Stimulated activated CD8-positive, alpha-beta memory T cell treated with anti-CD3 and anti-CD28 coated beads, Interleukin-2, amount 100 ng/mL, for 48 hours (primary cell): ENCODE measurements at regions not wholly inside any gene's neighbourhood (a gene's known extent, or its start where the extent isn't known, plus 50 kb on each side); places are given as distances from the start of the nearest gene placed in this dataset.

Source experiments
- DNase-seq, 2 donors: peaks; one replicate each; pipeline ENCODE4 v3.0.0-alpha.2; 2020; ENCODE audit warnings: low read depth in 2 of 2

DNA sequence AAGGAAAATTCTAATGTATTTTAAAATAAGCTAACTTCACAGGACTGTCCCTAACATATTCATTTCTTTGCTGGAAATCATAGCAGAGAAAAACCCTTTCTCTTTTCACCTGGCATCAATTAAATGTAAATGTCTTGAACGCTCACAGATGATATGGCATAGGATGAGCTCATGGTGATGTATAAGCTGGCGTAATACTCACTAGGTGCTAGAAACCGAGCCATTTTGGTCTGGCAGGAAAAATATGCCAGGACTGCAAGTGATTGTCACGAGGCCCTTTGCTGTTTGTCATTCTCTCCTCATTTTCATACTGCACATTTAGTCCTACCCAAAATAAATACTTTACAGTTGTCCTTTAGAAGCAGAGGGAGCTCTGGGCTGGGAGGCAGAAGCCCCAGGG lies 222.7 kb upstream of the LNX1 start:
- DNase-seq: no peak

- no peak for DNase-seq
Observed at GRCh38 chr4:53810643-53811042, 219.4 kb upstream of the LNX1 start.

GRCh38 chr4:53809816-53810215 lies 218.5 kb upstream of the LNX1 start:
- no peak for DNase-seq

DNA sequence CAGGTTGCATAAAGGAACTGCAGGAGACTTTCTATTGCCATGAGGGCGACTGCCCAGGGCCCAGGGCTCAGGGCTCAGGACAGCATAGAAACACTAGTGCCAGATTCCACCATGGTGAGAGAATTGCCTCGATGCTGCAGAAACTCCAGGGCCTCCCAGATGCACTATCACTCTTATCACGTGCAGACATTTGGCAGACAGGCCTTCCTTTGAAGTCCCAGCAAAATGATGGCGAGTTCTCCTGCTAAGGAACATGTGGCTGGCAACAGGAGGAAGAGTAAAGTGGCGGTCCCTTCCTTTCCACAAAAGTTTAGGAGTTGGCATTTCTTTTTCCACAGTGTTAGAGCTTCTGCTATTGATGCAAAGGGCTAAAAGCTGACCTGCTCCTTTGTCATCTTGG lies 214.0 kb upstream of the LNX1 start:
- DNase-seq: no peak

DNA sequence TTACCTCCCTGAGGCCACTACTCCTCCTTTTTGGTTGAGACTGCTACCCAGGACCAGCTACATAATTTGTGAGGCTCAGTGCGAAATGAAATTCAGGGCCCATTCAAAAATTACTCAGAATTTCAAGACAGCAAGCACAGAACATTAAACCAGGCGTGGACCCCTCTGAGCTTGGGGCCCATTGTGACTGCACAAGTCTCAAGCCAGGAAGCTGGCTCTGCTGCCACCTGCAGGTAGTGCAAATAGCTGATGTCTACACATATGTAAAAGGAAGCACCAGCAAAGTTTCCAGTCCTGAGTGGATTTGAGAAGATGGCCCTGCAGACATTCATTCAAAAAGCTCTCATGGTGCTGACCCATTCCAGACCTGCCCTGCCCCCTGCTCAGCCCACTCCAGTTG lies 213.4 kb upstream of the LNX1 start:
- DNase-seq: peak in 1 of 2 donors; percentile 8

DNA sequence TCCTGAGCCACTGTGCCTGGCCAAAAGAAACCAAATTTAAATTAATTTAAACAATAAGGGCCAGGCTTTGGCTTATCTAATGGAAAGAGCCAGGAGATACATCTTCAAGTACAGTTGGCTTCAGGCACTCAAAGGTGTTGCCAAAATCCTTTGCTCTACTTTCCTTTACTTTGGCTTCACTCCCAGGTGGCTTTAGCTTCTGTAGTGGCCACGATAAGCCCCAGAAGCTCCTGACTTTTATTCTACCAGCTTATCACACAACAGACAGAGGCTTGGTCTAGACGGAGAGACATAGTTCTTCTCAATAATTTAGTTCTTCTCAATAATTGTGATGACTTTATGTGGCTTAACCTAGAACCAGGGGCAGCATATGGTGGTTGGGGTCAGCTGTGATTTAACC lies 211.2 kb upstream of the LNX1 start:
- DNase-seq: no peak

DNA sequence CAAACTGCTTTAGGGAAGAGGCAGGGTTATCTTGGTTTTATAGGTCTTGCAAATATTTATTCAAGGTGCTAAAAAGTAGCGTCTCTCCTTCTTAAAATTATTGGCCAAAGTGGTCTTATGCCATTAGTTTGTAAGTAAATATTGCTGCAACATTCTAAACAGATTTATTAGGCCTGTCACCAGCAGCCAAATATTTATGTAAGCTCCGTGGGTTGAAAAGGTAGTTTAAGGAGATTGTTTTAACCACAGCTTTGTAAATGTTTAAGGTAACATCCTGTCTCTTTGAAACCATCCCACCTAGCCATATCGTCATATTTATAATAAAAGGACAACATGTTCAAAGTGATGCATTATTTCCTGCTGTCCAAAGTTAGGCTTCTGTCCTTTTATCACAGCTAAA lies 210.1 kb upstream of the LNX1 start:
- no peak for DNase-seq

- DNase-seq: no peak
Observed at GRCh38 chr4:53800741-53801140, 209.5 kb upstream of the LNX1 start.

DNA sequence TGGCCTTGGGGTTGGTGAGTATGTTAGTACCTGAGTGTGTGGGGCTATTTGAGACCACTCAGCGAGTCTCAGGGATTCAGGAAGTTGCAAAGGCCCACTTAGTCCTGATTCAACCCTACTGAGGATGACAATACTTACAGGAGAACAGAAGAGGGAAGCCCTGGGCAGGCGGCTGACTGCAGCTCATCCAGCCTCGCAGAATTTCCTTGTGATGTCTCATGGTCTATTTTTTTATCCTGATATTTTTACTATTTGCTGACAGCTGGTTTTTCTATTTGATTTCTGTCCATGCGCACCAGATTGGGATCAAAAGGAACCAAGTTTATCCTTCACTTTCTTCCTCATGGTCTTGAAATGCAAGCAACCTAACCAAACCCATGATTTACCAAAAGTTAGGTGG lies 201.8 kb upstream of the LNX1 start:
- no peak for DNase-seq

DNA sequence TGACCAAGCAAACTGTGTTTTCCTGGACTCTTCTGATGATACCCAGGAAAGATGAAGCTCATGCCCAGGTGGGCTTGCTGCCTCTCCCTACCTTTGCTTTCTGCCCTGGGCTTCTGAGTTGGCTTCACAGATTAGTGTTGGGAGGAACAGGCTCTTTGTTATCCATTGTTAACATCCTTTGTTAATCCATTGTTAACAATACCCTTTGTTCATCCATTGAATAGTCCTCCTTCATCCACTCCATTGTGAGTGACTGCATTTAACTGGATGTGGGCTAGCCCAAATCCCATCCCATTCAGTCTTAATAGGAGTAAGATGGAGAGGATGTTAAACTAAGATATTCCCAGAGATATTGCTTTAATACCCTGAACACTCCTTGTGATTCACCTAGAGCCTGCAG lies 199.0 kb upstream of the LNX1 start:
- no peak for DNase-seq

- DNase-seq: no peak
Observed at GRCh38 chr4:53788621-53789020, 197.3 kb upstream of the LNX1 start.

- no peak for DNase-seq
Observed at GRCh38 chr4:53788011-53788410, 196.7 kb upstream of the LNX1 start.

GRCh38 chr4:53786632-53787031 lies 195.3 kb upstream of the LNX1 start:
- DNase-seq: no peak

GRCh38 chr4:53785996-53786395 lies 194.7 kb upstream of the LNX1 start:
- DNase-seq: no peak

DNA sequence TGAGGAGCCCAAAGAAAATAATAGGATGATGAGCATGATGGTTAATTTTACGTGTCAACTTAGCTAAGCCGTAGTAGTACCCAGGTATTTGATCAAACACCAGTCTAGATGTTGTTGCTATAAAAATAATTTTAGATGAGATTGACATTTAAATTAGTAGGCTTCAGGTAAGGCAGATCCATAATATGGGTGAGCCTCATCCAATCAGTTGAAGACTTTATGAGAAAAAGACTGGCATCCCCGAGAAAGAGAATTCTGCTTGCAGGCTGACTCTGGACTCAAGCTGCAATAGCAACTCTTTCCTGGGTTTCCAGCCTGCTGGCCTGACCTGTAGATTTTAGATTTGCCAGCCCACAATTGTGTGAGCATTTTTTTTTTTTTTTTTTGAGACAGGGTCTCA lies 192.8 kb upstream of the LNX1 start:
- no peak for DNase-seq

DNA sequence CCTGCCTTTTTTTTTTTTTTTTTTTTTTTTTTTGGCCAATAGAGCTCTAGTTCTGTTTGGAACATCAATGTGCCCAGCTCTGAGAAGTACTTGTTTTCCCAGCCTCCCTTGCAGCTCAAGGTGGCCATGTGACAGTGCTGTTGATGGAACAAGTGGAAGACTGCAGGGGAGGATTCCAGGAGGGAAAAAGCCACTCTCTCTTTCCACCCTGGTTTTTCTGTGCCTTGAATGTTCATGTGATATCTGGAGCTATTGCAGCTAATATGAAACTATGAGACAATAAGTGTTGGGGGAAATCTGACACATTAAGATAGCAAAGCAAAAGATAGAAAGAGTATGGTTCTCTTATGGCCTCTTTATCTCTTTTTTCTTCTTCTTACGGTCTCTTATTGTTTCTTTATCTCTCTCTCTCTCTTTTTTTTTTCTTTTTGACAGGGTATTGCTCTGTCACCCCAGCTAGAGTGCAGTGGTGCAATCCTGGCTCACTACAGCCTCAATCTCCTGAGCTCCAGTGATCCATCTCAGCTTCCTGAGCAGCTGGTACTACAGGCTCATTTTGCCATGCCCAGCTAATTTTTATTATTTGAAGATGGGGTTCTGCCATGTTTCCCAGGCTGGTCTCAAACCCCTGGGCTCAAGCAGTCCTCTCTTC lies 192.0 kb upstream of the LNX1 start:
- DNase-seq: no peak

DNA sequence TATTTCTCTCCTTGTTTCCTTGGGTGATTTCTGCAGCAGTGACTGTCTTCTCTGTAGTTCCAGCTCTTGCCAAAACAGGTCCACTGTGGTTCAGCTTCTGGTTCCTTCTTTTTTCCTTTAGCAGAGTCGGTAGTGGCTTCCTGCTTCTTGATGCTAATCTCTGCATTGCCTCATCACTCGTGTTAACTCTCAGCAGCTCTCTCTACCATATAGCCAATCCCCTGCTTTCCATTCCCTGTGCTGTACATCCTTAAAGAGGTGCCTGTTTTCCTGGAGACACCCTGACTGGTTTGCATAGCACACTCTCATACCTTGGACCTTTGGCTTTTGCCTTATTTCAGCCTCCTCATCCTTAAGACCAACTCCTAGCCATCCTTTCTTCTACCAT lies 191.2 kb upstream of the LNX1 start:
- DNase-seq: no peak

DNA sequence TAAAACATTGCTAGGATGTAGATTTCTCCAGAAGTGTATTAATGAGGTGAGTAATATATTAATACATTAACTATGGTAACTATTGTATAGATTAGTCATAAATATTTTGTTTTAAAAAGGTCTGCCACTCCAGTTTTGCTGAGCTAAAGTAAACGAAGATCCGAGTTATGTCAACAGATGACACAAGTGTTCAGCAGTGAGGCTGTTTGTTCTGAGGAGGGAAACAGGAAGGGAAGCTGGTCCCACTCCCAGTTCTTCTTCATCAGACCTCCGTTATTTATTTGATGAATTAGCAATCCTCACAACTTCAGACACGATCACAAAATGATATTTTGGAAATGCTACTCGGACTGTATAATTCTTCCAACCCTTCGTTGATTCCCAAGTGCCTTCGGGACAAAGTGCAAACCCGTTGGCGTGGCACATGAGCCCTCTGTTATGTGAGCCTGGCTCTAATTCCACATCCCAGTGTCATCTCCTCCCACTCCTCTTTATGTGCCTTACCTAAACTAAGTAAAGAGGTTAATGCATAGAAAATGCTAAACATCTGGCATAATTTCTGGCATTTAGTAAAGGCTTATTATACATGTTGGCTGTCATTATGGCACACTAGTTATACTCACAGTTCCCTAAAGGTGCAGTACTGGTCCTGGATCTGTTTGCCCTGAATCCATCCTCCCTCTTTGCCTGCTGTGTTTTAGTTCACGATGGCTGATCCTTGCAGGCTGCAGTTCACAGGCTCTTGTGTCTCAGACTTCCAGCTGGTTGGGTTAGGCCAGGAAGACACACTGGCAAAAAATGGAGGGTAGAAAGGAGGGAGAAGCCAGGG lies 190.6 kb upstream of the LNX1 start:
- no peak for DNase-seq

DNA sequence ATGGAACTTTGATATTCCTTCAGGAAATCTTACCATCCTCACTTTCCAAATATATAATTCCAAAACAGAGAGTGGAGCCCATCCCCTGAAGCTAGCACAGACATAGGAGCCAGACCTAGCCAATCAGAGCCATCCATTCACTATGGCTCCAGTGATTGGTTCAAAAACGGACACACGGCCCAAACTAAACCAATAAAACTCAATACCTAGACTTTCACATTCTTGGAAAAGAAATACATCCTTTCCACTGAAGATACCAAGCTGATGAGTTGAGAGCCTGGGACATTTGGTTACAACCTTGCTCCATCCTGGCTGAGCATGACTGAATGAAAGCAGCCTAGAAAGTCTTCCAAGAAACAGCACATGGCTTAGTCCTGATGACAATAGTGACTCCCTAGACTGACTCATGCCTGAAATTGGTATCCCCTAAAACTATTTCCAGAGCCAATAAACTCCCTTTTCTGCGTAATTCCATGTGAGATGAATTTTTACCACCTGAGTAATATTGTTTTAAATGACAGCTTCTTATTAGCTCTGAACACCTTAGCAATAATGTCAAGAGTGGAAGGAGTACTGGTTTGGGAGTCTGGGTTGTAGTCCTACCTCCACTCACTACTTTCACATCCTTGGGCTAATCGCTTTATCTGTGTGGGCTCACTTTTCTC lies 189.6 kb upstream of the LNX1 start:
- no peak for DNase-seq

- no peak for DNase-seq
Observed at GRCh38 chr4:53779025-53779424, 187.7 kb upstream of the LNX1 start.

- DNase-seq: no peak
Observed at GRCh38 chr4:53778155-53778554, 186.9 kb upstream of the LNX1 start.

- no peak for DNase-seq
Observed at GRCh38 chr4:53777244-53777984, 186.1 kb upstream of the LNX1 start.
